T47D (cell line): ENCODE measurements at regions not wholly inside any gene's neighbourhood (a gene's known extent, or its start where the extent isn't known, plus 50 kb on each side); places are given as distances from the start of the nearest gene placed in this dataset.

Experiments
- DNase-seq, 2 experiments: peaks; one replicate each; pipeline versions ENCODE4 v3.0.0 to v3.0.0-alpha.2; 2011 to 2012; ENCODE audit warnings: low read depth in 1 of 2, low spot score in 1 of 2
- JUND ChIP-seq: IDR thresholded peaks from 2 replicates; pipeline ENCODE4 v1.6.1; 2012; ENCODE audit warnings: low read depth
- in situ Hi-C: cut with HindIII; loops from 2 replicates; pipeline ENCODE4 v1.10.0; 2016; ENCODE audit warnings: low sequenced_read_pairs, low pct_unique_long_range_greater_than_20kb

DNA sequence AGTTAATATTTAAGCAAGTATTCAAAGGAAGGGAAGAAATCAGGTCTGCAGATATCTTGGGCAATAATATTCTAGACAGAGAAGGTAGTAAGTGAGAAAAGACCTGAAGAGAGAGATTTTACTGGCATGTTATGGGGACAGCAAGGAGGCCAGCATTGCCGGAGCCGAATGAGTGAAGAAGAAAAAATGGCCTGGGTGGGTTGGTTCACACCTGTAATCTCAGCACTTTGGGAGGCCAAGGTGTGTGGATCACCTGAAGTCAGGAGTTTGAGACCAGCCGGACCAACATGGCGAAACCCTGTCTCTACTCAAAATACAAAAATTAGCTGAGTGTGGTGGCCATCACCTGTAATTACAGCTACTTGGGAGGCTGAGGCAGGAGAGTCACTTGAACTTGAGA lies 164.7 kb downstream of the VGLL3 start:
- in situ Hi-C loops, result no loop called here
- no peak for TF ChIP-seq JUND
- no peak for DNase-seq

GRCh38 chr3:86815880-86816279 lies 175.1 kb downstream of the VGLL3 start:
- no peak for DNase-seq
- in situ Hi-C loops, result no loop called here
- no peak for TF ChIP-seq JUND

DNA sequence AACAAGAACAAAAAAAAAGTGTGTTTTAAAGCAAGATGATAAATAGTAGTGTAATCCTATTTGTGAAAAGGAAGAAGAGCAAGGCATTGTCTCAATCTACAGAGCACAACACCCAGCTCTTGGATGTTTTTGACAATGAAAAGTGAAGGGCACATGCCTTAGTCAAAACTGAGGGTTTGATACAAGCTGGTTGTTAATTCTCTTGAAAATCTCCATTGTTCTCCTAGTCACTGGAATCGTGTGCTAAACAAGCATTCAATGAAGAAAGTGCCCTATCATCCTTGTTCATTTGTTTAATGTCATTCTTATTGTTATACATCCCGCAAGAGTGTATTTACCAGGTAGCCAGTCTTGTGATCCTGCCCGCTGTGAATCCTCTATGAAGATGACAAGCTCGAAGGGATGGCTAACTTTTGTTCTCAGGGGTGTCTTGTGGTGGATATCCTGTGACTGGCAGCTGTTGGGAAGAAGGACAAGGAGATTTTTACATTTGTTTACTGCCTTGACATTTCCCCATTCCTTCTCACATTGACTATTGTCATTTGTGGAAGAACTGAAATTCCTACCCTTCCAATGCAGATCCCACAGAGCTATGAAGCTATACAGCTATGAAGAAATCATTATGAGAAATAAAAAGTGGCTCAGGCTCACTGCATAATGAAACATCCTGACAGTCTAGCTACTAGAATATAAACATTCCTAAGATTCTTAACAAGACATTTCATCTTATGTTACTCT lies 175.9 kb downstream of the VGLL3 start:
- DNase-seq, result no peak
- in situ Hi-C loops, result no loop called here
- TF ChIP-seq JUND, result no peak

GRCh38 chr3:86814321-86814720 lies 176.6 kb downstream of the VGLL3 start:
- in situ Hi-C loops, result no loop called here
- no peak for DNase-seq
- TF ChIP-seq JUND, result no peak

DNA sequence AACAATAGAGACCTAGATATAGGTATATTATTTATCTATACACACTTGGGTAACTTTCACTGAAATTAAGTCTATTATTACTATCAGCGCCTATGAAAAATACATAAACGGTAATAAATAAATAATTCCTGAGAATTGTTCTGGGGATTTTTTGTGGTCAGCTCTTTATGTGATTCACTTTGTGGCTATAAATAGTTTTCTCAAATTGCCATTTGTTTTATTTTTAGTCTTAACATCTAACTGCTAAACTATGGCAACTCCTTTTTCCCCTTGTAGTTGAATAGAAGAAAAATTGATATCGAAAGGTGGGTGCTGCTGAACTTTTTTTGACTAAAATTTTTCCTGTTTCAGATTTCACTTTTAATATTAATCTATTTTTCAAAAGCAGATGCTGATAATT lies 189.0 kb downstream of the VGLL3 start:
- in situ Hi-C loops, result no loop called here
- no peak for DNase-seq
- TF ChIP-seq JUND, result no peak

- DNase-seq, result no peak
- TF ChIP-seq JUND, result no peak
- in situ Hi-C loops, result no loop called here
Observed at GRCh38 chr3:86801066-86801465, 189.9 kb downstream of the VGLL3 start.

DNA sequence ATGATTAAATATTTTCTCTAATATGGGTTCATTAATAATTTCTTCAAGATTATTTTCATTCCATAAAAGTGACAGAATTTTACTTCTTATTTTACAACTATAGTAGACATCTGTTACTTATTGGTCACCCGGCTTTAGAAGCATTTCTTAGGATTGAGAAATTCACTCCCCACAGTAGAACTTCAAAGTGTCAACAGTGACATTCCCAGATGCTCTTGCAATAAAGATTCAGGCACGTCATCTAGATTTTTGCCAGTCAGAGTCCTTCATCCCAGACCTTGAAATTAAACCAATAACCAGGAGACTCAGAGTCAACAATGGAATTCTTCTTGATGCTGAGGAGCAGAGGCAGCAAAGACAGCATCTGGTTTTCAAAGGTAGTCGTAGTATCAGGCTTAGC lies 190.8 kb downstream of the VGLL3 start:
- in situ Hi-C loops, result no loop called here
- no peak for TF ChIP-seq JUND
- no peak for DNase-seq

GRCh38 chr3:86797946-86798345 lies 193.0 kb downstream of the VGLL3 start:
- in situ Hi-C loops, result no loop called here
- no peak for DNase-seq
- TF ChIP-seq JUND, result no peak

DNA sequence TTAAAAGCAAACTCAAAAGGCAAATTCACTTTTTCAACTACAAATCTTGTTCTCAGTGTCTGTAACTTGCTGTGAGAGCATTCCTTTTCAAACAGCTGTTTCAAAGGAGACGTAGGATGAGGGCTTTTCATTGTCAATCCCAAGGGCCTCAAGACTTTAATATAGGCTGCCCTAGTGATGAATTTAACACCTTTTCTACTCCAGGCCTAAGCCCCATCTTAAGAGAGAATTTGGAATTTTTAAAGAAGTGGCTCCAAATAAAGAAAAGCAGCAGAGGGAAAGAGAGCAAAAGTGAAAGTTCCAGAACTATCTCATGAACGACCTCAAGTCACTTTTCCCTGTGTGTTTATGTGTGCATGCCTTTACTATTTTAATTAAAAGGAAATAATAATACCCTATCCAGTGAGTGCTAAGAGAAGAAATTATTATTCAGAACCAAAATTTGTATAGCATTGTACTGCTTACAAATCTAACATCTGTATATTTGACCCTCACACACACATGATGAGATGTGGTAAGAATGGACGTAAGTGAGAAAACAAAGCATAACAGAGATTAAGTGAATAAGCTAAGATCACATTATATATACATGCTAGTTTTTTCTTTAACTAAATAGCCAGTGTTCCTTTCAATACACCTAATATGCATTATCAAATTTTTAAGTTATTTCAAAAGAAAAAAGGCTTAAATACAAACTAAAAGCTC lies 196.4 kb downstream of the VGLL3 start:
- TF ChIP-seq JUND, result no peak
- in situ Hi-C loops, result no loop called here
- DNase-seq, result no peak

DNA sequence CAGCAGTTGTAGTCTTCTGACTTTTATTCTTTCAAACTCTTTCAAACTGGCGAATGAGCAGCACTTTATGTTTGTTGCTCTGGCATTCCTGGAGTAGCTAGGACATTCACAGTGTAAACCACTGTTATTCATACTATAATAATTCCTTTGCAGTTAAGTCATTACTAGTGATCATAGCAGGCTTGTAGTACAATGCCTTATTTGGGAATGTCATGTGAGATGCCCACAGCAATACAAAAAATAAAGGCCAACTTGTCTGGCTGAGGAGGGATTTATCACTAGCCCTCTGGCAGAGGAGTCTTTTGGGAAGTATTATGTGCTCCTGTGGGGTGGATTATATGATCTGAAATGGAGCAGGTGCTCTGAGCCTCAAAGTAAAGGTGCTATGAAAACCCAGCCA lies 197.2 kb downstream of the VGLL3 start:
- peak; percentile 1 to 27 for DNase-seq
- TF ChIP-seq JUND, result no peak
- in situ Hi-C loops, result no loop called here

DNA sequence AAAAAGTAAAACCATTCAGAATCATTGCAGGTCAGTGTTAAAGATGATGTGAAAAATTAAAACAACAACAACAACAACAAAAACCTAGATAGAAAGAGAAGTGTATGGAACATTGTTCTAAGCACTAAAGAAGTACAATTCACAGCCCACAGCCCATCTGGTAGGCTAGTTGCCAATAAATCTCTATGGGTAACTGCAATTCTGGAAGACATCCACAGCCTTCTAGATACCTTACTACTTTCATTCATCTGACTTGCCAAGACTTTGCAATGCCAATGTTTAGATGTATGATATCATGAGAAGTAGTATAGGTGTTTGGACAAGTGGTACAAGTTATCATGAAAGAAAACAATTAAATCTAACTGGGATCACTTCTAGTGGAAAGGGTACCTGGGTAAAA lies 198.6 kb downstream of the VGLL3 start:
- in situ Hi-C loops, result no loop called here
- no peak for DNase-seq
- no peak for TF ChIP-seq JUND

- in situ Hi-C loops, result no loop called here
- DNase-seq, result no peak
- no peak for TF ChIP-seq JUND
Observed at GRCh38 chr3:86790884-86791549, 199.9 kb downstream of the VGLL3 start.

DNA sequence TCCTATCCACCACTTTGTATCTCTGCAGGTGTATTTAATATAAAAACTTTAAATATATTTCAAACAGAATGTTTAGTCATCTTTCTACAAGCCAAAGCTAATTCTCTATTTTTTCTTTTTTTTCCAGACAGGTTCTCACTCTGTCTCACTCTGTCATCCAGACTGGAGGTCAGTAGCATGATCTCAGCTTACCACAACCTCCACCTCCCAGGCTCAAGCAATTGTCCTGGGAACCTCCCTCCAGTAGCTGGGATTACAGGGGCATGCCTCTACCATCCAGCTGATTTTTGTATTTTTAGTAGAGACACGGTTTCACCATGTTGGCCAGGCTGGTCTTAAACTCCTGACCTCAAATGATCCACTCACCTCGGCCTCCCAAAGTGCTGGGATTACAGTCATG lies 202.6 kb downstream of the VGLL3 start:
- in situ Hi-C loops, result no loop called here
- DNase-seq, result no peak
- no peak for TF ChIP-seq JUND
